ENCODE measurements at regions not wholly inside any gene's neighbourhood (a gene's known extent, or its start where the extent isn't known, plus 50 kb on each side); places are given as distances from the start of the nearest gene placed in this dataset.

DNA sequence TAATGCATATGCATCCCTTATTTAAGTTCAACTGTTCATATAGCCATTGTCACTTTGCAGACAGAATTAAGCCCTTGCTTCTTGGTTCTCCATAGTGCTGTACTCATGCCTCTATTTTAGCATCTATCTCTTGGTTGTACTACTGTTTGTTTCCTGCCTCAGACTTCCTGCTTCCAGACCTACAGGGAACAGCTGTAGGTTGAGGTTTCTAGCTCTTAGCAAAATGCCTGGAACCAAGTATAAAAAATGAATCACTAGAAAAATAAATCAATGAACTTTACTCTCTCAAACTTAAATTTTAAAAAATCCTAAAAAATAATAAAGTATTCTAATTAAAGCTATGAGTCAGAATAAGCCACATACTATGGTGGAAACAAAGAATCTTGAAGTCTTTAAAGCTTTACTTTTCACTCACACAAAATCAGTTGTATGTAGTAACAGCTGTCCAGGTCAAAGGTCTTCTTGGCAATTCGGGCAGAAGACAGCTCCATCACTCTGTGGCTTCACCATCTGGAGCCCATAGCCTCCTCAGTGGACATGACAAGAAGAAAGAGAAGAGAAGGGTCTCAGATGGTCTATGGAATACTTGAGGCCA, 1228.1 kb upstream of the GYPC start:
- TF ChIP-seq GABPA (IDR thresholded peaks at IDR 0.05 in 1 of 2, conservative IDR thresholded peaks at IDR 0.05 in 1 of 2) (no peak), JUND (IDR thresholded peaks at IDR 0.05) (no peak), SP1 (IDR thresholded peaks at IDR 0.05) (no peak), YY1 (IDR thresholded peaks at IDR 0.05) (no peak), TAF1 (conservative IDR thresholded peaks at IDR 0.05) (no peak)
- TF ChIP-seq, protein P1, sequence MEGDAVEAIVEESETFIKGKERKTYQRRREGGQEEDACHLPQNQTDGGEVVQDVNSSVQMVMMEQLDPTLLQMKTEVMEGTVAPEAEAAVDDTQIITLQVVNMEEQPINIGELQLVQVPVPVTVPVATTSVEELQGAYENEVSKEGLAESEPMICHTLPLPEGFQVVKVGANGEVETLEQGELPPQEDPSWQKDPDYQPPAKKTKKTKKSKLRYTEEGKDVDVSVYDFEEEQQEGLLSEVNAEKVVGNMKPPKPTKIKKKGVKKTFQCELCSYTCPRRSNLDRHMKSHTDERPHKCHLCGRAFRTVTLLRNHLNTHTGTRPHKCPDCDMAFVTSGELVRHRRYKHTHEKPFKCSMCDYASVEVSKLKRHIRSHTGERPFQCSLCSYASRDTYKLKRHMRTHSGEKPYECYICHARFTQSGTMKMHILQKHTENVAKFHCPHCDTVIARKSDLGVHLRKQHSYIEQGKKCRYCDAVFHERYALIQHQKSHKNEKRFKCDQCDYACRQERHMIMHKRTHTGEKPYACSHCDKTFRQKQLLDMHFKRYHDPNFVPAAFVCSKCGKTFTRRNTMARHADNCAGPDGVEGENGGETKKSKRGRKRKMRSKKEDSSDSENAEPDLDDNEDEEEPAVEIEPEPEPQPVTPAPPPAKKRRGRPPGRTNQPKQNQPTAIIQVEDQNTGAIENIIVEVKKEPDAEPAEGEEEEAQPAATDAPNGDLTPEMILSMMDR (IDR thresholded peaks at IDR 0.05; ENCODE audit: low read depth, low read length, missing input control), result no peak
- TF ChIP-seq, protein P2, sequence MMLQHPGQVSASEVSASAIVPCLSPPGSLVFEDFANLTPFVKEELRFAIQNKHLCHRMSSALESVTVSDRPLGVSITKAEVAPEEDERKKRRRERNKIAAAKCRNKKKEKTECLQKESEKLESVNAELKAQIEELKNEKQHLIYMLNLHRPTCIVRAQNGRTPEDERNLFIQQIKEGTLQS (IDR thresholded peaks at IDR 0.05), result no peak
- TF ChIP-seq, protein P3, sequence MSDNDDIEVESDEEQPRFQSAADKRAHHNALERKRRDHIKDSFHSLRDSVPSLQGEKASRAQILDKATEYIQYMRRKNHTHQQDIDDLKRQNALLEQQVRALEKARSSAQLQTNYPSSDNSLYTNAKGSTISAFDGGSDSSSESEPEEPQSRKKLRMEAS (IDR thresholded peaks at IDR 0.05), result no peak
- TF ChIP-seq, protein P4, sequence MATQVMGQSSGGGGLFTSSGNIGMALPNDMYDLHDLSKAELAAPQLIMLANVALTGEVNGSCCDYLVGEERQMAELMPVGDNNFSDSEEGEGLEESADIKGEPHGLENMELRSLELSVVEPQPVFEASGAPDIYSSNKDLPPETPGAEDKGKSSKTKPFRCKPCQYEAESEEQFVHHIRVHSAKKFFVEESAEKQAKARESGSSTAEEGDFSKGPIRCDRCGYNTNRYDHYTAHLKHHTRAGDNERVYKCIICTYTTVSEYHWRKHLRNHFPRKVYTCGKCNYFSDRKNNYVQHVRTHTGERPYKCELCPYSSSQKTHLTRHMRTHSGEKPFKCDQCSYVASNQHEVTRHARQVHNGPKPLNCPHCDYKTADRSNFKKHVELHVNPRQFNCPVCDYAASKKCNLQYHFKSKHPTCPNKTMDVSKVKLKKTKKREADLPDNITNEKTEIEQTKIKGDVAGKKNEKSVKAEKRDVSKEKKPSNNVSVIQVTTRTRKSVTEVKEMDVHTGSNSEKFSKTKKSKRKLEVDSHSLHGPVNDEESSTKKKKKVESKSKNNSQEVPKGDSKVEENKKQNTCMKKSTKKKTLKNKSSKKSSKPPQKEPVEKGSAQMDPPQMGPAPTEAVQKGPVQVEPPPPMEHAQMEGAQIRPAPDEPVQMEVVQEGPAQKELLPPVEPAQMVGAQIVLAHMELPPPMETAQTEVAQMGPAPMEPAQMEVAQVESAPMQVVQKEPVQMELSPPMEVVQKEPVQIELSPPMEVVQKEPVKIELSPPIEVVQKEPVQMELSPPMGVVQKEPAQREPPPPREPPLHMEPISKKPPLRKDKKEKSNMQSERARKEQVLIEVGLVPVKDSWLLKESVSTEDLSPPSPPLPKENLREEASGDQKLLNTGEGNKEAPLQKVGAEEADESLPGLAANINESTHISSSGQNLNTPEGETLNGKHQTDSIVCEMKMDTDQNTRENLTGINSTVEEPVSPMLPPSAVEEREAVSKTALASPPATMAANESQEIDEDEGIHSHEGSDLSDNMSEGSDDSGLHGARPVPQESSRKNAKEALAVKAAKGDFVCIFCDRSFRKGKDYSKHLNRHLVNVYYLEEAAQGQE (IDR thresholded peaks at IDR 0.05), result no peak
